Panc1 (cell line): ENCODE measurements at regions not wholly inside any gene's neighbourhood (a gene's known extent, or its start where the extent isn't known, plus 50 kb on each side); places are given as distances from the start of the nearest gene placed in this dataset.

ENCODE experiments used
- ATAC-seq: fragments of 200-7000 bp; cut with Tn5 transposase; 2 replicates; pipeline ENCODE4 v1.9.1; 2020; ENCODE audit warnings: mild to moderate bottlenecking, moderate library complexity
- BruUV-seq: library from RNA; stranded (reverse); fragments of 400-500 nt; replicated peaks from 2 replicates; lab custom pipeline; 2021; lab: Mats Ljungman, UMichigan
- CTCF ChIA-PET: fragments of 300-600 bp; sonication (Branson Sonifier 250); formaldehyde crosslinking; loops from one replicate; lab custom pipeline; 2022; ENCODE audit warnings: antibody characterized with exemption; lab: Charles Lee
- POLR2A ChIA-PET: fragments of 300-600 bp; sonication (Branson Sonifier 250); formaldehyde crosslinking; loops from one replicate; lab custom pipeline; 2022; ENCODE audit warnings: antibody characterized with exemption; lab: Charles Lee
- DNase-seq: peaks from one replicate; pipeline ENCODE4 v3.0.0-alpha.2; 2010; ENCODE audit warnings: low read depth, low spot score
- H3K27ac ChIP-seq: 2 replicates; pipeline ENCODE4 v1.5.1; 2011; ENCODE audit warnings: mild to moderate bottlenecking, low read length, inconsistent platforms
- H3K27me3 ChIP-seq: fragments of 200-500 bp; sonication (Bioruptor generic); 2 replicates; pipeline ENCODE4 v1.6.0; 2014; ENCODE audit warnings: low read length, inconsistent platforms; ENCODE audit not compliant: control insufficient read depth, insufficient read depth
- H3K36me3 ChIP-seq: fragments of 200-500 bp; sonication (Bioruptor generic); 2 replicates; pipeline ENCODE4 v1.5.1; 2014; ENCODE audit warnings: inconsistent platforms, mild to moderate bottlenecking, low read length, moderate library complexity; ENCODE audit not compliant: control insufficient read depth, insufficient read depth
- H3K4me1 ChIP-seq: 2 replicates; pipeline ENCODE4 v1.5.1; 2011; ENCODE audit warnings: inconsistent platforms, mild to moderate bottlenecking, low read length, moderate library complexity; ENCODE audit not compliant: control insufficient read depth, insufficient read depth
- H3K4me3 ChIP-seq, 2 experiments: 2 replicates each; pipeline ENCODE4 v1.5.1; 2011 to 2012; ENCODE audit warnings: low read depth in 2 of 2, low read length in 2 of 2, mild to moderate bottlenecking in 2 of 2, inconsistent platforms in 1 of 2, moderate library complexity in 1 of 2
- H3K9me3 ChIP-seq: fragments of 200-500 bp; sonication (Bioruptor generic); 2 replicates; pipeline ENCODE4 v1.5.1; 2014; ENCODE audit warnings: low read depth, mild to moderate bottlenecking, inconsistent platforms, low read length, moderate library complexity; ENCODE audit not compliant: control insufficient read depth, insufficient read depth
- CTCF ChIP-seq: fragments of 450-650 bp; IDR thresholded peaks from 2 replicates; pipeline ENCODE4 v1.5.1; 2017; ENCODE audit warnings: mild to moderate bottlenecking
- POLR2AphosphoS5 ChIP-seq: IDR thresholded peaks from 2 replicates; pipeline ENCODE4 v1.6.1; 2012; ENCODE audit warnings: mild to moderate bottlenecking, low read depth, low read length, moderate library complexity
- REST ChIP-seq, 2 experiments: IDR thresholded peaks; 2 replicates each; pipeline ENCODE4 v1.6.1; 2011 to 2012; ENCODE audit warnings: low read depth in 2 of 2, control low read depth in 1 of 2, low read length in 1 of 2, mild to moderate bottlenecking in 1 of 2, moderate library complexity in 1 of 2; ENCODE audit not compliant: insufficient read depth in 1 of 2
- SIN3A ChIP-seq: IDR thresholded peaks from 2 replicates; pipeline ENCODE4 v1.6.1; 2012; ENCODE audit warnings: low read depth, mild to moderate bottlenecking, low read length, moderate library complexity, borderline replicate concordance; ENCODE audit not compliant: insufficient read depth
- TCF7L2 ChIP-seq: IDR thresholded peaks from 2 replicates; pipeline ENCODE4 v1.6.1; 2011; ENCODE audit warnings: mild to moderate bottlenecking, low read depth, low read length, inconsistent platforms
- in situ Hi-C: cut with HindIII; loops from 2 replicates; pipeline ENCODE4 v1.10.0; 2016; ENCODE audit warnings: low sequenced_read_pairs, low pct_unique_long_range_greater_than_20kb
- intact Hi-C: fragments of 100-400 bp; cut with micrococcal nuclease; formaldehyde crosslinking; loops from one replicate; pipeline ENCODE4 v1.10.0; 2022; ENCODE audit not compliant: unreplicated experiment

- intact Hi-C loops, result no loop called here
- POLR2A ChIA-PET, result no interaction called here
These were observed 70.7 kb upstream of the PRSS58 start for GRCh38 chr7:142328551-142328950.

GRCh38 chr7:142327628-142328405, 70.0 kb upstream of the PRSS58 start:
- ATAC-seq (no peak), DNase-seq (no peak)
- CTCF ChIA-PET, result interaction anchor here (0.7 kb wide), 2 partner anchors 10 to 188 kb away, joined by 3 to 9 read pairs; no protein-coding TSS in a partner anchor
- POLR2A ChIA-PET, result no interaction called here
- Histone ChIP-seq H3K36me3 (no peaks in the 10 kb centered on the region), H3K9me3 (no peaks in the 10 kb centered on the region), H3K27me3 (no peaks in the 10 kb centered on the region; the same call in 1 of the 2 replicates), H3K4me1 (no peaks in the 10 kb centered on the region), H3K27ac (no peak overlapping the region), H3K4me3 (no peak overlapping the region)
- TF ChIP-seq TCF7L2, result no peak
- no peak for TF ChIP-seq SIN3A
- TF ChIP-seq POLR2AphosphoS5, result no peak
- TF ChIP-seq REST (IDR thresholded peaks at IDR 0.05; ENCODE audit: insufficient read depth in 1 of 2, low read depth in 2 of 2, low read length in 1 of 2), result no peak
- TF ChIP-seq CTCF, result no peak
- in situ Hi-C loops (no loop called here), intact Hi-C loops (no loop called here)
- BruUV-seq, result no TSS peak

More at GRCh38 chr7:142328551-142328950, 70.7 kb upstream of the PRSS58 start:
- Histone ChIP-seq H3K27me3 (no peaks in the 10 kb centered on the region; the same call in 1 of the 2 replicates), H3K9me3 (no peaks in the 10 kb centered on the region), H3K27ac (no peak overlapping the region), H3K4me3 (no peak overlapping the region), H3K36me3 (no peaks in the 10 kb centered on the region), H3K4me1 (no peaks in the 10 kb centered on the region)
- DNase-seq, result no peak
- BruUV-seq, result no TSS peak
- CTCF ChIA-PET, result no interaction called here
- TF ChIP-seq SIN3A, result no peak
- TF ChIP-seq CTCF, result no peak
- TF ChIP-seq REST (IDR thresholded peaks at IDR 0.05; ENCODE audit: insufficient read depth in 1 of 2, low read depth in 2 of 2, low read length in 1 of 2), result no peak
- TF ChIP-seq POLR2AphosphoS5, result no peak
- no peak for TF ChIP-seq TCF7L2
- in situ Hi-C loops, result no loop called here
- no peak for ATAC-seq
